ENCODE measurements at regions not wholly inside any gene's neighbourhood (a gene's known extent, or its start where the extent isn't known, plus 50 kb on each side); places are given as distances from the start of the nearest gene placed in this dataset.

- Histone ChIP-seq H3K27ac (no peak overlapping the region), H3K4me3 (no peak overlapping the region), H3K4me1 (peaks cover 0 to 7% (median 0%) of the 10 kb centered on the region in 9 donors)
These were observed 391.4 kb downstream of the C12orf75 start for GRCh38 chr12:105721891-105722290.

GRCh38 chr12:105723066-105723465, 392.6 kb downstream of the C12orf75 start:
- intact Hi-C loops (cut with DNase I) = no loop called here
- no peak overlapping the region for H3K4me3 ChIP-seq
- 94 to 95% methylated on average over 2 of the region's 2 CpGs for WGBS, 2 donors
- H3K4me1 ChIP-seq = peaks cover 0 to 7% (median 0%) of the 10 kb centered on the region in 9 donors
- H3K36me3 ChIP-seq = no peaks in the 10 kb centered on the region
- peaks cover 0 to 3% (median 0%) of the 10 kb centered on the region in 11 donors for H3K9me3 ChIP-seq
- DNase-seq (no peak), ATAC-seq (no peak)
- TF ChIP-seq, protein P1, sequence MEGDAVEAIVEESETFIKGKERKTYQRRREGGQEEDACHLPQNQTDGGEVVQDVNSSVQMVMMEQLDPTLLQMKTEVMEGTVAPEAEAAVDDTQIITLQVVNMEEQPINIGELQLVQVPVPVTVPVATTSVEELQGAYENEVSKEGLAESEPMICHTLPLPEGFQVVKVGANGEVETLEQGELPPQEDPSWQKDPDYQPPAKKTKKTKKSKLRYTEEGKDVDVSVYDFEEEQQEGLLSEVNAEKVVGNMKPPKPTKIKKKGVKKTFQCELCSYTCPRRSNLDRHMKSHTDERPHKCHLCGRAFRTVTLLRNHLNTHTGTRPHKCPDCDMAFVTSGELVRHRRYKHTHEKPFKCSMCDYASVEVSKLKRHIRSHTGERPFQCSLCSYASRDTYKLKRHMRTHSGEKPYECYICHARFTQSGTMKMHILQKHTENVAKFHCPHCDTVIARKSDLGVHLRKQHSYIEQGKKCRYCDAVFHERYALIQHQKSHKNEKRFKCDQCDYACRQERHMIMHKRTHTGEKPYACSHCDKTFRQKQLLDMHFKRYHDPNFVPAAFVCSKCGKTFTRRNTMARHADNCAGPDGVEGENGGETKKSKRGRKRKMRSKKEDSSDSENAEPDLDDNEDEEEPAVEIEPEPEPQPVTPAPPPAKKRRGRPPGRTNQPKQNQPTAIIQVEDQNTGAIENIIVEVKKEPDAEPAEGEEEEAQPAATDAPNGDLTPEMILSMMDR (IDR thresholded peaks at IDR 0.05) = no peak
- no peak overlapping the region for H3K27ac ChIP-seq
- H3K27me3 ChIP-seq = no peaks in the 10 kb centered on the region

More at GRCh38 chr12:105721891-105722290, 391.4 kb downstream of the C12orf75 start:
- WGBS, 2 donors = 79 to 84% methylated on average over 2 of the region's 2 CpGs
- no peaks in the 10 kb centered on the region for H3K27me3 ChIP-seq
- H3K36me3 ChIP-seq = no peaks in the 10 kb centered on the region
- ATAC-seq = no peak
- TF ChIP-seq, protein P1 (IDR thresholded peaks at IDR 0.05) = no peak
- intact Hi-C loops (cut with DNase I) = no loop called here
- no peak for DNase-seq
- peaks cover 0 to 3% (median 0%) of the 10 kb centered on the region in 11 donors for H3K9me3 ChIP-seq

GRCh38 chr12:105723494-105723893, 393.0 kb downstream of the C12orf75 start:
- no peak overlapping the region for H3K4me3 ChIP-seq
- ATAC-seq (no peak), DNase-seq (no peak)
- intact Hi-C loops (cut with DNase I) = no loop called here
- H3K27ac ChIP-seq = no peak overlapping the region
- no peaks in the 10 kb centered on the region for H3K27me3 ChIP-seq
- 86 to 88% methylated on average over 3 of the region's 3 CpGs for WGBS, 2 donors
- TF ChIP-seq, protein P1 (IDR thresholded peaks at IDR 0.05) = no peak
- peaks cover 0 to 7% (median 0%) of the 10 kb centered on the region in 9 donors for H3K4me1 ChIP-seq
- peaks cover 0 to 3% (median 0%) of the 10 kb centered on the region in 11 donors for H3K9me3 ChIP-seq
- H3K36me3 ChIP-seq = no peaks in the 10 kb centered on the region

GRCh38 chr12:105724641-105725040, 394.1 kb downstream of the C12orf75 start:
- peak in 2 of 8 donors; percentile 31 to 51 for ATAC-seq
- no peaks in the 10 kb centered on the region for H3K36me3 ChIP-seq
- intact Hi-C loops (cut with DNase I) = no loop called here
- H3K27me3 ChIP-seq = no peaks in the 10 kb centered on the region
- no peaks in the 10 kb centered on the region for H3K9me3 ChIP-seq
- H3K27ac ChIP-seq = no peak overlapping the region
- H3K4me3 ChIP-seq = no peak overlapping the region
- DNase-seq = no peak
- 61 to 79% methylated on average over 4 of the region's 4 CpGs for WGBS, 2 donors
- H3K4me1 ChIP-seq = peaks cover 0 to 7% (median 0%) of the 10 kb centered on the region in 9 donors
- TF ChIP-seq, protein P1 (IDR thresholded peaks at IDR 0.05) = no peak

Measured in heart right ventricle (tissue), 16 donors.